Mucosa of rectum (tissue), 2 donors: ENCODE measurements at regions not wholly inside any gene's neighbourhood (a gene's known extent, or its start where the extent isn't known, plus 50 kb on each side); places are given as distances from the start of the nearest gene placed in this dataset.
"Not testable (repeated sequence)": the region's sequence is repeated elsewhere in the genome, so short reads cannot be mapped to it uniquely, and the experiment has no call there.

Experiments used
- H3K27ac ChIP-seq, 2 donors: one replicate each; pipeline ENCODE4 v1.7.0; 2013; ENCODE audit warnings: inconsistent platforms in 2 of 2, low read depth in 2 of 2, low read length in 2 of 2
- H3K27me3 ChIP-seq, 2 donors: one replicate each; pipeline ENCODE4 v1.7.0; 2013; ENCODE audit warnings: low read length in 2 of 2; ENCODE audit not compliant: control insufficient read depth in 2 of 2, insufficient read depth in 2 of 2
- H3K36me3 ChIP-seq, 2 donors: one replicate each; pipeline ENCODE4 v1.7.0; 2013; ENCODE audit warnings: low read length in 2 of 2; ENCODE audit not compliant: control insufficient read depth in 2 of 2, insufficient read depth in 2 of 2
- H3K4me1 ChIP-seq, 2 donors: one replicate each; pipeline ENCODE4 v1.7.0; 2013; ENCODE audit warnings: low read length in 2 of 2, mild to moderate bottlenecking in 1 of 2; ENCODE audit not compliant: control insufficient read depth in 2 of 2, insufficient read depth in 2 of 2
- H3K4me3 ChIP-seq, 2 donors: one replicate each; pipeline ENCODE4 v1.7.0; 2013; ENCODE audit warnings: low read length in 2 of 2
- H3K9ac ChIP-seq, 2 donors: one replicate each; pipeline ENCODE4 v1.7.0; 2013; ENCODE audit warnings: low read length in 2 of 2, low read depth in 1 of 2, mild to moderate bottlenecking in 1 of 2
- H3K9me3 ChIP-seq, 2 donors: one replicate each; pipeline ENCODE4 v1.7.0; 2013; ENCODE audit warnings: low read length in 2 of 2; ENCODE audit not compliant: control insufficient read depth in 2 of 2
- donor health status: healthy.
- donor health status: Normal muscosa, but diverticular disease.

- Histone ChIP-seq H3K36me3 (peaks cover 7 to 22% of the 10 kb centered on the region in 2 donors), H3K27ac (no peak overlapping the region), H3K9me3 (no peaks in the 10 kb centered on the region), H3K9ac (no peak overlapping the region), H3K4me1 (no peaks in the 10 kb centered on the region), H3K4me3 (no peak overlapping the region), H3K27me3 (no peaks in the 10 kb centered on the region)
These were observed 129.9 kb downstream of the NOC3L start for GRCh38 chr10:94232711-94233383.

- peaks cover 11 to 29% of the 10 kb centered on the region in 2 donors for H3K36me3 ChIP-seq
- no peaks in the 10 kb centered on the region for H3K4me1 ChIP-seq
- H3K4me3 ChIP-seq, result no peak overlapping the region
- no peaks in the 10 kb centered on the region for H3K27me3 ChIP-seq
- H3K27ac ChIP-seq, result no peak overlapping the region
- no peaks in the 10 kb centered on the region for H3K9me3 ChIP-seq
- H3K9ac ChIP-seq, result no peak overlapping the region
These were observed 127.3 kb downstream of the NOC3L start for GRCh38 chr10:94235461-94235860.

GRCh38 chr10:94238006-94238617 is 124.6 kb downstream of the NOC3L start:
- H3K9ac ChIP-seq, result no peak overlapping the region
- no peaks in the 10 kb centered on the region for H3K4me1 ChIP-seq
- H3K27me3 ChIP-seq, result no peaks in the 10 kb centered on the region
- no peak overlapping the region for H3K27ac ChIP-seq
- H3K36me3 ChIP-seq, result peaks cover 15 to 24% of the 10 kb centered on the region in 2 donors
- no peak overlapping the region for H3K4me3 ChIP-seq
- no peaks in the 10 kb centered on the region for H3K9me3 ChIP-seq

GRCh38 chr10:94239696-94240095 is 123.0 kb downstream of the NOC3L start:
- Histone ChIP-seq H3K9me3 (no peaks in the 10 kb centered on the region), H3K27ac (no peak overlapping the region), H3K9ac (no peak overlapping the region), H3K4me1 (no peaks in the 10 kb centered on the region), H3K4me3 (no peak overlapping the region), H3K27me3 (no peaks in the 10 kb centered on the region), H3K36me3 (peaks cover 15 to 19% of the 10 kb centered on the region in 2 donors)

- Histone ChIP-seq H3K27me3 (no peaks in the 10 kb centered on the region), H3K36me3 (peaks cover 15 to 19% of the 10 kb centered on the region in 2 donors), H3K27ac (no peak overlapping the region), H3K9me3 (no peaks in the 10 kb centered on the region), H3K4me1 (no peaks in the 10 kb centered on the region), H3K4me3 (no peak overlapping the region), H3K9ac (no peak overlapping the region)
These were observed 122.2 kb downstream of the NOC3L start for GRCh38 chr10:94240491-94240890.

- Histone ChIP-seq H3K27me3 (no peaks in the 10 kb centered on the region), H3K4me3 (no peak overlapping the region), H3K9me3 (no peaks in the 10 kb centered on the region), H3K9ac (no peak overlapping the region), H3K4me1 (no peaks in the 10 kb centered on the region), H3K36me3 (peaks cover 16 to 20% of the 10 kb centered on the region in 2 donors), H3K27ac (no peak overlapping the region)
These were observed 121.8 kb downstream of the NOC3L start for GRCh38 chr10:94240901-94241300.

GRCh38 chr10:94251098-94251497 is 111.6 kb downstream of the NOC3L start:
- Histone ChIP-seq H3K4me1 (no peaks in the 10 kb centered on the region), H3K36me3 (peaks cover 26 to 43% of the 10 kb centered on the region in 2 donors), H3K9ac (no peak overlapping the region), H3K27ac (no peak overlapping the region), H3K27me3 (no peaks in the 10 kb centered on the region), H3K9me3 (no peaks in the 10 kb centered on the region), H3K4me3 (no peak overlapping the region)

GRCh38 chr10:94251568-94251967 is 111.2 kb downstream of the NOC3L start:
- H3K4me1 ChIP-seq, result no peaks in the 10 kb centered on the region
- H3K9me3 ChIP-seq, result no peaks in the 10 kb centered on the region
- H3K27me3 ChIP-seq, result no peaks in the 10 kb centered on the region
- H3K36me3 ChIP-seq, result peaks cover 22 to 40% of the 10 kb centered on the region in 2 donors
- H3K4me3 ChIP-seq, result no peak overlapping the region
- no peak overlapping the region for H3K9ac ChIP-seq
- H3K27ac ChIP-seq, result no peak overlapping the region

GRCh38 chr10:94257407-94257806 is 105.3 kb downstream of the NOC3L start:
- H3K27ac ChIP-seq, H3K27me3 ChIP-seq, H3K4me1 ChIP-seq, H3K4me3 ChIP-seq, H3K9me3 ChIP-seq, H3K9ac ChIP-seq: not testable (repeated sequence)
- peaks cover 23 to 44% of the 10 kb centered on the region in 2 donors for H3K36me3 ChIP-seq

- H3K4me3 ChIP-seq, result no peak overlapping the region
- no peaks in the 10 kb centered on the region for H3K9me3 ChIP-seq
- H3K4me1 ChIP-seq, result no peaks in the 10 kb centered on the region
- H3K27me3 ChIP-seq, result no peaks in the 10 kb centered on the region
- no peak overlapping the region for H3K27ac ChIP-seq
- H3K9ac ChIP-seq, result no peak overlapping the region
- peaks cover 17 to 32% of the 10 kb centered on the region in 2 donors for H3K36me3 ChIP-seq
These were observed 102.3 kb downstream of the NOC3L start for GRCh38 chr10:94260455-94260854.
